Endothelial cell of umbilical vein (primary cell): ENCODE measurements at regions not wholly inside any gene's neighbourhood (a gene's known extent, or its start where the extent isn't known, plus 50 kb on each side); places are given as distances from the start of the nearest gene placed in this dataset.

ENCODE experiments used
- BruUV-seq: library from RNA; stranded (reverse); fragments of 400-500 nt; replicated peaks from 2 replicates; lab custom pipeline; 2021; lab: Mats Ljungman, UMichigan
- CTCF ChIA-PET: fragments of 300-600, 350-600 bp; sonication (Branson Sonifier 250); formaldehyde crosslinking; loops from one replicate; lab custom pipeline; 2021; ENCODE audit warnings: antibody characterized with exemption, inconsistent platforms; lab: Charles Lee
- POLR2A ChIA-PET: fragments of 300-600, 350-600 bp; sonication (Branson Sonifier 250); formaldehyde crosslinking; loops from one replicate; lab custom pipeline; 2021; ENCODE audit warnings: antibody characterized with exemption, inconsistent platforms; lab: Charles Lee
- DNase-seq: peaks from one replicate; pipeline ENCODE4 v3.0.0-alpha.2; 2011; ENCODE audit warnings: low read depth, low spot score
- FAIRE-seq: peaks from 2 replicates; lab custom pipeline; 2011; peaks lifted over from hg19 to GRCh38; lab: Jason Lieb, UNC
- H2AFZ ChIP-seq: 2 replicates; pipeline ENCODE4 v1.6.0; 2012; ENCODE audit warnings: low read depth, low read length, control low read depth, inconsistent platforms
- H3K27ac ChIP-seq: 2 replicates; pipeline ENCODE4 v1.5.1; 2011; ENCODE audit warnings: low read depth, mild to moderate bottlenecking, control low read depth, low read length, moderate library complexity; ENCODE audit not compliant: insufficient read depth
- H3K27me3 ChIP-seq, 2 experiments: 2 replicates each; pipeline versions ENCODE4 v1.6.0 to v1.6.1; 2011; ENCODE audit warnings: low read length in 2 of 2, mixed read lengths in 1 of 2; ENCODE audit not compliant: control insufficient read depth in 2 of 2, insufficient read depth in 2 of 2
- H3K36me3 ChIP-seq, 2 experiments: 2 replicates in 1 of 2; 3 replicates in 1 of 2; pipeline ENCODE4 v1.5.1; 2011; ENCODE audit warnings: low read length in 2 of 2, mild to moderate bottlenecking in 1 of 2, moderate library complexity in 1 of 2; ENCODE audit not compliant: control insufficient read depth in 2 of 2, insufficient read depth in 2 of 2; ENCODE audit errors: extremely low read depth in 1 of 2
- H3K4me1 ChIP-seq: 3 replicates; pipeline ENCODE4 v1.5.1; 2011; ENCODE audit warnings: mild to moderate bottlenecking, low read length; ENCODE audit not compliant: control insufficient read depth, insufficient read depth; ENCODE audit errors: extremely low read depth
- H3K4me2 ChIP-seq: 2 replicates; pipeline ENCODE4 v1.6.1; 2011; ENCODE audit warnings: low read length, control low read depth, mixed read lengths; ENCODE audit not compliant: insufficient read depth
- H3K4me3 ChIP-seq, 3 experiments: fragments of 200-600 bp in 1 of 3; sonication (generic), shearing (Covaris generic) in 1 of 3; replicated peaks in 1 of 3; 2 replicates each; pipeline ENCODE4 v1.5.1; 2011 to 2016; ENCODE audit warnings: control low read depth in 3 of 3, low read length in 3 of 3, mild to moderate bottlenecking in 2 of 3, inconsistent platforms in 1 of 3, low read depth in 1 of 3, moderate library complexity in 1 of 3; ENCODE audit not compliant: insufficient read depth in 1 of 3
- H3K79me2 ChIP-seq: 2 replicates; pipeline ENCODE4 v1.6.0; 2012; ENCODE audit warnings: low read length, inconsistent platforms; ENCODE audit not compliant: control insufficient read depth, insufficient read depth
- H3K9ac ChIP-seq: replicated peaks from 2 replicates; pipeline ENCODE3; 2011; ENCODE audit warnings: low read length, control low read depth; ENCODE audit not compliant: insufficient read depth; ENCODE audit errors: extremely low read depth
- H3K9me1 ChIP-seq: replicated peaks from 3 replicates; pipeline ENCODE4 v1.6.0; 2011; ENCODE audit warnings: mild to moderate bottlenecking, low read length; ENCODE audit not compliant: control insufficient read depth, insufficient read depth; ENCODE audit errors: extremely low read depth
- H3K9me3 ChIP-seq: replicated peaks from 2 replicates; pipeline ENCODE4 v1.5.1; 2012; ENCODE audit warnings: low read length, inconsistent platforms; ENCODE audit not compliant: control insufficient read depth, insufficient read depth
- H4K20me1 ChIP-seq: replicated peaks from 2 replicates; pipeline ENCODE3; 2011; ENCODE audit warnings: mild to moderate bottlenecking, low read length; ENCODE audit not compliant: control insufficient read depth, insufficient read depth; ENCODE audit errors: extremely low read depth
- CTCF ChIP-seq, 2 donors: IDR thresholded peaks; 1 replicate in 1 of 2; 2 replicates in 1 of 2; pipeline ENCODE4 v1.5.1; 2011; ENCODE audit warnings: low read length in 2 of 2, mild to moderate bottlenecking in 2 of 2, moderate library complexity in 2 of 2, control low read depth in 1 of 2, inconsistent platforms in 1 of 2, low read depth in 1 of 2; ENCODE audit not compliant: insufficient read depth in 1 of 2; ENCODE audit errors: extremely low read depth in 1 of 2
- EZH2 ChIP-seq: IDR thresholded peaks from 2 replicates; pipeline ENCODE4 v1.6.1; 2012; ENCODE audit warnings: borderline replicate concordance, low read depth, mild to moderate bottlenecking, moderate library complexity, low read length, inconsistent platforms; ENCODE audit not compliant: severe bottlenecking
- FOS ChIP-seq: IDR thresholded peaks from 2 replicates; pipeline ENCODE4 v1.6.1; 2011; ENCODE audit warnings: mild to moderate bottlenecking, low read length, moderate library complexity, borderline replicate concordance; ENCODE audit not compliant: insufficient read depth
- GATA2 ChIP-seq: IDR thresholded peaks from 2 replicates; pipeline ENCODE4 v1.7.0; 2011; ENCODE audit warnings: low read depth, mild to moderate bottlenecking, moderate library complexity, mixed read lengths, low read length; ENCODE audit not compliant: insufficient read length, insufficient read depth
- JUN ChIP-seq: IDR thresholded peaks from 2 replicates; pipeline ENCODE4 v1.6.1; 2011; ENCODE audit warnings: borderline replicate concordance, low read depth; ENCODE audit not compliant: insufficient read length, insufficient read depth
- MYC ChIP-seq: IDR thresholded peaks from one replicate; pipeline ENCODE4 v1.6.1; 2011; ENCODE audit warnings: mild to moderate bottlenecking, low read depth, low read length
- POLR2A ChIP-seq: IDR thresholded peaks from 2 replicates; pipeline ENCODE4 v1.6.1; 2012; ENCODE audit warnings: low read depth, mild to moderate bottlenecking, control low read depth, low read length
- POLR2AphosphoS5 ChIP-seq: IDR thresholded peaks from 2 replicates; pipeline ENCODE4 v1.6.1; 2012; ENCODE audit warnings: low read depth, mild to moderate bottlenecking, control low read depth, low read length, moderate library complexity; ENCODE audit not compliant: insufficient read depth
- dilution Hi-C: fragments of 300-500 bp; cut with MboI; formaldehyde crosslinking; loops from one replicate; pipeline ENCODE4 v1.15.0; 2019; ENCODE audit warnings: low sequenced_read_pairs; ENCODE audit not compliant: extremely low pct_ligation_motif_present
- intact Hi-C: fragments of 100-400 bp; cut with micrococcal nuclease; formaldehyde crosslinking; loops from one replicate; pipeline ENCODE4 v1.10.0; 2022
- TF ChIP-seq, protein P1 (sequence below): IDR thresholded peaks from 2 replicates; pipeline ENCODE4 v1.6.1; 2011; ENCODE audit not compliant: insufficient read depth, insufficient read length

DNA sequence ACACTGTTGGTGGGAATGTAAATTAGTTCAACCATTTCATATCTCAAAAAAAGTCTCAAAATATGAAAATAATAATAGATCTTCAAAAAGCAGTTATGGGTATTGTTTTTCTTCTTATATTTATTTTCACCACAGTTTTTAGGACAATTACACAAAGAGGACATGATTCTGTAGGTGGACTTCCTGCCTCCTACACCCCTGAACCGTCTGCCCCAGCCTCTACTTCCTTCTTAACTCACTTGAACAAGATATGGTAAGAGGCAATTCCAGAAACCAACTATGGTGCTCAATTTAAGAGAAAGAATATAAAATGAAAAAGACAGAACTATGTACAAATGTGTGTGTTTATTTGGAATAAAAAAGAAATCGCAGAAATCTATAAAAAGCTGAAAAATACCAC is 74.1 kb upstream of the MON1B start:
- Histone ChIP-seq H4K20me1 (no peaks in the 10 kb centered on the region), H3K79me2 (no peaks in the 10 kb centered on the region), H3K9me3 (no peaks in the 10 kb centered on the region), H3K4me1 (no peaks in the 10 kb centered on the region), H3K27ac (no peak overlapping the region), H3K36me3 (no peaks in the 10 kb centered on the region), H3K27me3 (no peaks in the 10 kb centered on the region), H2AFZ (no peak overlapping the region), H3K4me2 (no peak overlapping the region), H3K9ac (no peak overlapping the region), H3K4me3 (no peak overlapping the region), H3K9me1 (no peaks in the 10 kb centered on the region)
- FAIRE-seq (no peak), DNase-seq (no peak)
- no TSS peak for BruUV-seq
- TF ChIP-seq EZH2 (no peak), GATA2 (no peak), POLR2AphosphoS5 (no peak), CTCF (IDR thresholded peaks at IDR 0.05; ENCODE audit: extremely low read depth in 1 of 2, insufficient read depth in 1 of 2, low read depth in 1 of 2, low read length in 2 of 2) (no peak), JUN (no peak), MYC (no peak), POLR2A (no peak), FOS (no peak)
- TF ChIP-seq, protein P1, sequence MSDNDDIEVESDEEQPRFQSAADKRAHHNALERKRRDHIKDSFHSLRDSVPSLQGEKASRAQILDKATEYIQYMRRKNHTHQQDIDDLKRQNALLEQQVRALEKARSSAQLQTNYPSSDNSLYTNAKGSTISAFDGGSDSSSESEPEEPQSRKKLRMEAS = no peak
- intact Hi-C loops (no loop called here), dilution Hi-C loops (no loop called here)
- POLR2A ChIA-PET = no interaction called here
- CTCF ChIA-PET = no interaction called here
